ENCODE measurements at regions not wholly inside any gene's neighbourhood (a gene's known extent, or its start where the extent isn't known, plus 50 kb on each side); places are given as distances from the start of the nearest gene placed in this dataset.

DNA sequence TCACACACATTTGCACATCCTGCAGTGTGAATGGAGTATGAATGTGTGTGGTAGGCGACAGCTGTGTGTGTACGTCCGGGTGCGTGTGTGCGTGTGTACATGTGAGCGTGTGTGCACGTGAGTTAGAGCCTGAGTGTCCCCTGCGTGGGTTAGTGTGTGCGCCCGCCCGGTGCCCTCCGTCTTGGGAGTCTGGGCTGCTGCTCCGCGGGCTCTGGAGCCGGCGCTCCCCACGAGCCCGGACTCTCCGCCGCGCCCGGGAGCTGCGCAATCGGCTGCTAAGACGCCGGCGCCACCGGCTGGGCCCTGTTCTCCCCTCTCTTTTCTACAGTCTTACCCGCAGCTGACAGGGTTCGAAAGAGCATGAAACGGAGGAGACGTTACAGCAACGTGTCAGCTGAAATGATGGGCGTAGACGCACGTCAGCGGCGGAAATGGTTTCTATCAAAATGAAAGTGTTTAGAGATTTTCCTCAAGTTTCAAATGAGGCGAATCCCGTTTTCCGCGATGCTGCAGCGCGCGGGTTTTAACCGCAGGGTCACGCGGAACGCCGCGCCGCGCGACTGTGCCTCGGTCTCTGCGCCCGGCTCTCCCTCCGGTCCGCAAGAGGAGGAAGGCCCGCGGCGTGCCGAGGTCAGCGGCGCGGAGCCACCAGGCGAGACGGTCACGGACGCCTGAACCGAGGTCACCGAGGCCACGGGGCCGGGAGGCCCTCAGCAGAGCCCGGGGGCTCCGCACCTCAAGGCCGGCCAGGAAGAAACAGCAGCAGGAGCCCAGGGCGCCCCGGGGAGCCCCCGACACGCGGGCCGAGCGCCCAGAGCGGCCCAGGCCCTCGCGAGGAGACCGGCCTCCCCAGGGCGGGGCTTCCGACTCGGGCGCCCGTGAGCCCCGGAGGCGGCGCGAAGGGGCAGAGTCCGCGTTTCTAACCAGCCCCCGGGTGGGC is 95.3 kb upstream of the BHLHE23 start:
- Histone ChIP-seq H3K27ac (no peak overlapping the region), H3K4me3 (no peak overlapping the region), H3K9me3 (replicated peaks) (no peaks in the 10 kb centered on the region), H3K27me3 (peaks cover 25% of the 10 kb centered on the region), H3K36me3 (no peaks in the 10 kb centered on the region), H3K4me1 (no peaks in the 10 kb centered on the region)
- peak in 1 of 2 experiments; percentile 13 for DNase-seq

DNA sequence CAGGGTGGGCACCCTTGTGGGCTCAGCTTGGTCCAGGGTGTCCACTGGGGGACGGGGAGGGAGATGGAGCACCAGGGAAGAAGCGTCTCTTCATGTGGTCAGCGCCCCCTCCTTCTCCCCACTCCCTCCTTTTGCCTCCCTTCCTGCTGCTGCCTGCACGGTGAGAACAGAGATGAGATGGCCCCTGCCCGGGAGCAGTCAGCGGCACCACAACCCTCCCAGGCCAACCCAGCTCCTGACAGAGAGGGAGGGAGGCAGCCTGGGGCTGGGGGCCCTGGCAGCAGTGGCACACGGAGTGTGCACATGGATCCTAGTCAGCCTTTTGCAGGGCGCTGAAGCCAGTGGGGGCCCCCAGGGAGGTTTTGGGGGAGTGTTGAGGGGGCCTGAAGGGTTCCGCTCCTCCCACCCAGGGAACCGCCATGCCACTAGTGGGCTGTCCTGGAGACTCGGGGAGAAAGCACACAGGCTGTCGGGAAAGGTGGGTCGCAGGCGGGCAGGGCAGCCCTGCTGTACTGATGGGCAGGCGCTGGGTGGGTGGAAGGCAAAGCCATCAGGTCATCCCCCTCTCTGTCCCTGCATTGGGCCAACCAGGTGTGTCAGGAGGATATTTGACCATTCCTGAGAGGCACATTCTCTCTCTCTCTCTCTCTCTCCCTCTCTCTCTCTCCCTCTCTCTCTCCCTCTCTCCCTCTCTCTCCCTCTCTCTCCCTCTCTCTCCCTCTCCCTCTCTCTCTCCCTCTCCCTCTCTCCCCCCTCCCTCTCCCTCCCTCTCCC is 94.3 kb upstream of the BHLHE23 start:
- Histone ChIP-seq H3K4me1 (no peaks in the 10 kb centered on the region), H3K9me3 (replicated peaks) (no peaks in the 10 kb centered on the region), H3K36me3 (no peaks in the 10 kb centered on the region), H3K27ac (no peak overlapping the region), H3K4me3 (no peak overlapping the region), H3K27me3 (peaks cover 35% of the 10 kb centered on the region)
- DNase-seq, result peak in 1 of 2 experiments; percentile 4

DNA sequence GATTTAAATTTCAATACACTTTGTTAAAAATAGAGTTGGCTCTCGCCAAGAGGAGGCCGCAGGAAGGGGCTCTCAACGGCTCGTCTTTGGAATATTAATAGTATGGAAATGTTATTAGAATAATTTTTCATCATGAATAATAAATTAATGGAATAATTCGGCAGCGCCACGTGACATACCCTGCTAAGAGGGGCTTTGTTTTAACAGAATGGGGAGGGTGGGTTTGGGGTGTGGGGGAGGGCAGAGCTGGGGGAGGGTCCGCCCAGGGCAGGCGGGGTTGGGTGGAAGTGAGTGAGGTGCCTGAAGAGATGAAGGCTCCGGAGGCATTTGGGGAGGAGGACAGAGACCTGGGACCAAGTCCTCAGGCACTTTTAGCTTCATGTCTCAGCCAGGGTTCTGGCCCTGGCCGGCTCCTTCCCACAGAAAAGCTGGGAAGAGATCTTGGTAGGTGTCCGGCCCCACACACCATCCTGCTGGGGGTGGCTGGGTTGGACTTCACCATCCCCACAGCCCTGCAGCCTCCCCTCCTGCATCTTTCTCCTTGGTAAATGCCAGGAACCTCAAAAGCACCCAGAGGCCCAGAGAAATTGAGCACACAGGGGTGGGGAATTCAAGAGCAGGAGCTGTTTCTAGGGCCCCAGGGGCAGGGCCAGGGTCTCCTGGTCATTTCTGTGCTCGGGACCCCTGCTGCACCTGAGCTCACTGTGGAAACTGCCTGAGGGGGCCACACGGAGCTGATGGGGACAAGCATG is 93.6 kb upstream of the BHLHE23 start:
- no peaks in the 10 kb centered on the region for H3K36me3 ChIP-seq
- no peak overlapping the region for H3K4me3 ChIP-seq
- H3K4me1 ChIP-seq, result no peaks in the 10 kb centered on the region
- no peak overlapping the region for H3K27ac ChIP-seq
- no peaks in the 10 kb centered on the region for H3K9me3 ChIP-seq (replicated peaks)
- peak in 1 of 2 experiments; percentile 4 for DNase-seq
- peaks cover 42% of the 10 kb centered on the region for H3K27me3 ChIP-seq

DNA sequence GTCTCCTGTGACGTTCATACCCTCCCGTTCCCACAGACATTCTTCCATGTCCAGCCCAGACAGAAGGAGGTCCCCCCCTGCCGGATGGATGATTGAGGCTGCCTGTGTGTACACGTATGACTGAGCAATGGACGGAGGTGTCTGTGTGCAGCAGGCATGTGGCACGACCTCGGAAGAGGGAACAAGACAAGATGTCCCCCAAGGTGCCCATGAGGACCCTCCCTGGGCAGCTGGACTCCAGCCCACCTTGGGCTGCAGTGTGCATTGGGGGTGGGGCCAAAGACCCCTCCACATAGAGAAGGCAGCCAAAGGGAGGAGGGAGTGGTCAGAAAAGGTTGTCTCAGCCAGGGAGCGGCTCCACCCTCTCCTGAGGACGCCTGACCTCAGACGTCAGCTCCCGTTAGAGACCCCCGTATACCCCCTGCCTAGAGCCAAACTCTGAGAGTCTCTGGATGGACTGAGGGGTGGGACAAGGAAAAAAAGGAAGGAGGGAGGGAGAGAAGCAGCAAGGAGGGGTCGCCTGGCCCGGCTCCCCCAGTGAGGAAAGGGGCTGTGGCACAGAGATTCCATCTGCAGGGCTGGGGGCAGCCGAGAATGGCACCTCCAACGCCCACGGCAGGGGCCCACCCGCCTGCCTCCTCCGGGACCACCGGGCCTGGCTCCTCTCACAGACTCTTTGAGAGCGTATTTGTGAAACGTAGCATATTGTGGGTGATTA is 92.9 kb upstream of the BHLHE23 start:
- Histone ChIP-seq H3K27ac (no peak overlapping the region), H3K4me1 (no peaks in the 10 kb centered on the region), H3K9me3 (replicated peaks) (no peaks in the 10 kb centered on the region), H3K36me3 (no peaks in the 10 kb centered on the region), H3K4me3 (no peak overlapping the region), H3K27me3 (peaks cover 50% of the 10 kb centered on the region)
- DNase-seq, result peak in 1 of 2 experiments; percentile 13

DNA sequence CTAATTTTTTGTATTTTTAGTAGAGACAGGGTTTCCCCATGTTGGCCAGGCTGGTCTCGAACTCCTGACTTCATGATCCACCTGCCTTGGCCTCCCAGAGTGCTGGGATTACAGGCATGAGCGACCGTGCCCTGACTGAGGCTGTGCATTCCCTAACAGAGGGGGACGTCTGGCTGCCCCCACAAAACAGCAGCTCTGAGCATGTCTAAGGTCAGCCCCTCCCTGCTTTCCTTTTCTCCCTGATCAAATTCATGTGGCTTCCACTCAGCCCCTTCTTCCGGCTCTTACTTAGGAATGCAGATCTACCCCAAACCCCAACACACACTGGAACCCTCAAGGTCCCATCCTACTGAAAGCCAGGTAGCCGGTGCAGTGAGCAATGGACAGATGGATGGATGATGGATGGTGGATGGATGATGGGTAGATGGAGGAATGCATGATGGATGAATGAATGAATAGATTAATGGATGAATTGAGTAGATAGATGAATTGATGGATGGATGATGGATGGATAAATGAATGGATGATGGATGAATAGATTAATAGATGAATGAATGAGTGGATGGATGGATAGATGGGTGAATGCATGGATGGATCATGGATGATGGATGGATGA is 91.5 kb upstream of the BHLHE23 start:
- Histone ChIP-seq H3K4me3 (no peak overlapping the region), H3K9me3 (replicated peaks) (no peaks in the 10 kb centered on the region), H3K36me3 (no peaks in the 10 kb centered on the region), H3K27ac (no peak overlapping the region), H3K4me1 (no peaks in the 10 kb centered on the region), H3K27me3 (peaks cover 55% of the 10 kb centered on the region)
- peak in 1 of 2 experiments; percentile 2 for DNase-seq

DNA sequence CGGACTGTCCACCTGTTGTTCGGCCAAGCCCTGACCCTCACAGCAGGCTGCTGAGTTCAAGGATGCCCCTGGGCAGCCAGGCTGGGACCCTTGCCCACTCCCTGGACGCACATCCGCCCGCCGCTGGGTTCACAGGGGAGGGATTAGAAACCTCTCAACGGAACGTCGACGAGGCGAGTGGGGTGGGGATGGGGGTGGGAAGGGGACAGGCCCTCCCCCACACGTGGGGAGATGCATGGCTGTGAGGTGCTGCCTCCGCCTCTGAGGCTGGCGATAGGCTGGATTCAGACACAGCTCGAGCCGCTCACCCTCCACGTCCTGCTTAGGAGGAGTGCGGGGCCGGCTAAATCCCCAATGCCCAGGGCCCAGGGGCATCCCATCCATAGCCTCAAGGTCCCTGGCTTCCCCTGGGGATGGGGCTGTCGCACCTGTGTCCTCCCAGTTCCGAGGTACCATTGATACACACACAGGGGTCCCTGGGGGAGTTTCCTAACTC is 90.6 kb upstream of the BHLHE23 start:
- H3K4me1 ChIP-seq, result no peaks in the 10 kb centered on the region
- no peaks in the 10 kb centered on the region for H3K9me3 ChIP-seq (replicated peaks)
- DNase-seq, result peak in 1 of 2 experiments; percentile 5
- H3K27me3 ChIP-seq, result peaks cover 62% of the 10 kb centered on the region
- H3K27ac ChIP-seq, result no peak overlapping the region
- no peak overlapping the region for H3K4me3 ChIP-seq
- no peaks in the 10 kb centered on the region for H3K36me3 ChIP-seq

DNA sequence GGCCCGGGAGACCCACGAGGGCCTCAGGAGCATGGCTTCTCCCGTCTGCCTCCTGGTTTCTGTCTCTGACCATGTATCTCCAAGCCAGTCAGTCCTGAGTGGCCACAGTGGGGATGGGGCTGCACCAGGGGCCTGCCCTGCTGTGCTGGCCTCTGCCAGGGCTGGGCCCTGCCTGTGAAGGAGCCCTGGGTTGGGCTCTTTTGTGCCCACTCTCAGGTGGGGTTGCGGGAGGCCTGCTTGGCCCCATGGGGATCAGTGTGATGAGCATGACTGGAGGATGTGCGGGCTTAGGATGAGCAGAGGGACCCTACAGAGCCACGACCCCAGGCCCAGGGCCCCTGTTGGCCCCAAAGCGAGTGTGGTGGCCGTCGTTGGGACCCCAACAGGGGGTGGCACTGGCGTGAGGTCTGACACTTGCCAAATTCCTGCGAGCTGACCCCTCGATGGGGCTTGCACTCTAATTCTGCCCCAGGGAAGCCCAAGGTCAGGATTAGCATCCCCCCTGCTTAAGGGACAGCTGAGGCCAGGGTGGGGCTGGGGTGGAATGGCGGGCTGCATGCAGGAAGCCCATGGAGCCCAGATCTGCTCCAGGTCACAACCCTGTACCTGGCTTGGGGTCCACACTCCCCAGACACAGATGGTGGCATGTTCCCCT is 90.0 kb upstream of the BHLHE23 start:
- no peaks in the 10 kb centered on the region for H3K36me3 ChIP-seq
- DNase-seq, result peak in 1 of 2 experiments; percentile 5
- no peak overlapping the region for H3K27ac ChIP-seq
- no peaks in the 10 kb centered on the region for H3K9me3 ChIP-seq (replicated peaks)
- no peaks in the 10 kb centered on the region for H3K4me1 ChIP-seq
- no peak overlapping the region for H3K4me3 ChIP-seq
- peaks cover 67% of the 10 kb centered on the region for H3K27me3 ChIP-seq

DNA sequence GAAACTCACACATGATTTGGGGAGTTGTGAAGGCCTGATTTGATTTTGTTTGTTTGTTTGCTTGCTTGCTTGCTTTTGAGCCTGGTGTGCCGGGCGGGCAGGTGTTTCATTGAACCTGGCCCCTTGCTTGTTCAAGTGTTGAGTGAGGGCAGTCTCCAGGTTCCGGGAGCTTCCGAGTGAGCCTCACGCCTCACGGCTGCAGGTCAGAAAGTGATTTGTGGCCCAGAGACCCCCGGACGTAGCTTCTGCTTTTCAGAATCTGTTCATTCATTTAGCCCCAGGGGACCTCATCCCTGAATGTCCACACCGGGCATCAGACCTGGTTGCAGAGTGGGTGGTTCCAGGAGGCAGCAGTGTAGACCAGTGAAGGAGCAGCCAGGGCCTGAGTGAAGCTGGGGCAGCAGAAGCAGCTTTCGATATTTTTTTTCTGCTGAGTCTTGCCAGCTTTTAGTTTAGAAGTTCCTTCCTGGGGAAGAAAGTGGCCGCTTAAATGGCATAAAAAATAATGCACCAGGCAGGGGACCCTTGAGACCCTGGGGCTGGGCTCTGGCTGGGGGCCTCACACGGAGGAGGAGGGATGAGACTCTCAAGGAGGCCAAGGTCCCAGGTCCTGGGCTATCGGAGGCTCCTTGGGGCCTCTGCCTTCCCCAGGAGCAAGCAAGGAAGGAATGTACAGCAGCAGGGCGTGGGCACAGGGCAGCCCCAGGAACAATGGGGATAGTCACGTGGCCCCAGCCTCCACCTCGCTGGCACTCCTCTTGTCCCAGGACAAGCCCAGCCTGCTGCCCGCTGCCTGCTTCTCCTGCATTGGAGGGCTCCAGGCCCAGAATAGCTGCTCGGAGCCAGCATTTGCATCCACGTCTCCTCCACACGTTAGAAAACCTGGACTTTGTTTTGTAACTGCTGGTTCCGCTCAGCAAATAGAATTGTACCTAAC is 89.2 kb upstream of the BHLHE23 start:
- Histone ChIP-seq H3K4me1 (no peaks in the 10 kb centered on the region), H3K36me3 (no peaks in the 10 kb centered on the region), H3K4me3 (no peak overlapping the region), H3K27me3 (peaks cover 73% of the 10 kb centered on the region), H3K27ac (no peak overlapping the region), H3K9me3 (replicated peaks) (no peaks in the 10 kb centered on the region)
- DNase-seq, result peak in 1 of 2 experiments; percentile 3

DNA sequence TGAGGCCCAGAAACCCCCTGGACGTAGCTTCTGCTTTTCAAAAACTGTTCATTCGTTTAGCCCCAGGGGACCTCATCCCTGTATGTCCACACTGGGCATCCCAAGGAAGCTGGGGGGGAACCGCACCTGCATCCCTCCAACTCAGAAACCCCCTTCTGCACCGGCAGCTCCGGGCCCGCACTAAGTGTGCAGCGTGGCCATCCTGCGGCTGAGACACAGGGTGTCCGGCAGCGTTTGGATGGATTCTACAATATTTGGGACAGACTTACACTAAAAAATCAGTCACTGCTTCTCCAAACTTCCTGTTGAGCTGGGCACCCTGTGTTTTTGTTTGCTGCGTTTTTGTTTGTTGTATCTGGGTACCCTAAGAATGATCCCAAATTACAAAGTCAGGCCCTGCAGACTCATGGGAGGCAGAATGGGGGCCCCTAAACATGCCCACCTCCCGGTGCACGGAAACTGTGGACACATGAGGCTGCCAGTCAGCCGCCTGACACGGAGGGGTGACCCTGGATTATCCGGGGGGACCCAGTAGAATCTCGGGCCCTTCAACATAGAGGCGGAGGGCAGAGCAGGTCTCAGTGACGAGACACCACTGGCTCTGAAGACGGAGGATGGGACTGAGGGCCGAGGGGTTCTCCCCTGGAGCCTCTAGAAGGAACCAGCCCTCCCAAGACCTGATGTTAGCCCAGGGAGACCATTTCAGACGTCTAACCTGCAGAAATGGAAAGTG is 88.2 kb upstream of the BHLHE23 start:
- peaks cover 75% of the 10 kb centered on the region for H3K27me3 ChIP-seq
- no peak overlapping the region for H3K27ac ChIP-seq
- peak in 1 of 2 experiments; percentile 11 for DNase-seq
- H3K36me3 ChIP-seq, result no peaks in the 10 kb centered on the region
- no peak overlapping the region for H3K4me3 ChIP-seq
- no peaks in the 10 kb centered on the region for H3K9me3 ChIP-seq (replicated peaks)
- no peaks in the 10 kb centered on the region for H3K4me1 ChIP-seq

DNA sequence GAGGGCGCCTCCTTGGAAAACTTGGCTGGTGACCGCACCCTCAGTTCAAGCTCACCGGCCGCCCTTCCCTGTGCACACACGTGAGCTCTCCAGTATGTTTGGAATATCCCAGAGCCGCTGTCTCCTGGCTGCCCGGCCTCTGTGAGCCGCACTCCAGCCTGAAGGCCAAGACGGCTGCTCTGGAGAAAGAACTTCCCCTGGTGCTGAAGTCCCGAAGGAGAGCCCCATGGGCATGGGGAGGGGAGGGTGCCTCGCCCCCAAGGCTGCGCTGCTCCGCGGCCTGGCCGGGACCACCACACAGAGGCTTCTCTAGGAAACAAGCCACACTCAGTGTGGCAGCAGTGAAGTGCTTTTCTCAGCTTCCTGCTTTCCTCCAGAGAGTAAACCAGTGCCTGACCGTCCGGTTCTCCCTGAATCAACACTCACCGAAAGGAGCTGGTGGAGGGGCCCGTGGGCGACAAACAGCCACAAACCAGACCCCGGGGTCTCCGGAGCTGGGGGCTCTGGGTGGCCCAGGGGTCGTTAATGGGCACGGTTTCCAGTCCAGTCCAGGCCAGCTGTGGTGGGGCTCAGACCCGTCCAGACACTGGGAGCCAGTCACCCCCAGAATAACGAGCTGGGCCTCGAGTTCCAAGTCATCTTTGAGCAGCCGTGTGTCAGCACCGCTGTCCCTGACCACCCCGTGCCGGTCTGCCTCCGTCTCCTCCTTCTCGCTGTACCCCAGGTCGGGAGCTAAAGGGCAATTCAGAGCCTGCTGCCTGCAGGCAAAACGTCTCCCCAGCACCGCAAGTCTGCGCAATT is 87.4 kb upstream of the BHLHE23 start:
- H3K4me3 ChIP-seq, result no peak overlapping the region
- H3K4me1 ChIP-seq, result no peaks in the 10 kb centered on the region
- no peaks in the 10 kb centered on the region for H3K9me3 ChIP-seq (replicated peaks)
- H3K27me3 ChIP-seq, result peaks cover 73% of the 10 kb centered on the region
- H3K27ac ChIP-seq, result no peak overlapping the region
- H3K36me3 ChIP-seq, result no peaks in the 10 kb centered on the region
- peak in 1 of 2 experiments; percentile 7 for DNase-seq

DNA sequence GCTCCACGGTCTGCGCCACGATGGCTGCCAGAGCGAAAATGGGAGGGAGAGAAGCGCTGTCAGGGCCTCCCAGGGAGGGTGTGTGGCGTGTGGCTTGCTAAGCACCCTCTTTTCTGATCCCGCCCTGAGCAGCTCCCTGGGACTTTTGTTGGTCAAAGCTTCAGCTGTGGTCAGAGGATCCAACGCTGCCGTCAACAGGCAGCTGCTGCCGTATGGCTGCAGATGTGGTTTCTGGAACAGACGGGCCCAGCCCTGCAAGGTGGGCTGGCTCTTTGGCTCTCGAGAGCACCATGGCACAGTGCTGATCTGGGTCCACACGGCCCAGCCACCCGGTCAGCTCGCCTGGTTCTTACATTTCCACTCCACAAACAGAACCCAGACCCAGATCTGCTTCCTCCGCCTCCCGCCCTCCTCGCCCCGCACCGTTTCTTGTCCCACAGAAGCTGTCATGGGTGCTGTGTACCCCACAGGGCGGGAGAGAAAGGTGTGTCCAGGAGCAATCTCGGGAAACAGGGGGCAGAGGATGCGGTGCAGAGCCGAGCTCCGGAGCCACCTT is 86.0 kb upstream of the BHLHE23 start:
- Histone ChIP-seq H3K27ac (no peak overlapping the region), H3K4me1 (no peaks in the 10 kb centered on the region), H3K36me3 (no peaks in the 10 kb centered on the region), H3K9me3 (replicated peaks) (no peaks in the 10 kb centered on the region), H3K4me3 (no peak overlapping the region), H3K27me3 (peaks cover 78% of the 10 kb centered on the region)
- DNase-seq, result peak; percentile 55 to 60

Measured in SJCRH30 (cell line).